ENCODE measurements at regions not wholly inside any gene's neighbourhood (a gene's known extent, or its start where the extent isn't known, plus 50 kb on each side); places are given as distances from the start of the nearest gene placed in this dataset.
"Not testable (repeated sequence)": the region's sequence is repeated elsewhere in the genome, so short reads cannot be mapped to it uniquely, and the experiment has no call there.

DNA sequence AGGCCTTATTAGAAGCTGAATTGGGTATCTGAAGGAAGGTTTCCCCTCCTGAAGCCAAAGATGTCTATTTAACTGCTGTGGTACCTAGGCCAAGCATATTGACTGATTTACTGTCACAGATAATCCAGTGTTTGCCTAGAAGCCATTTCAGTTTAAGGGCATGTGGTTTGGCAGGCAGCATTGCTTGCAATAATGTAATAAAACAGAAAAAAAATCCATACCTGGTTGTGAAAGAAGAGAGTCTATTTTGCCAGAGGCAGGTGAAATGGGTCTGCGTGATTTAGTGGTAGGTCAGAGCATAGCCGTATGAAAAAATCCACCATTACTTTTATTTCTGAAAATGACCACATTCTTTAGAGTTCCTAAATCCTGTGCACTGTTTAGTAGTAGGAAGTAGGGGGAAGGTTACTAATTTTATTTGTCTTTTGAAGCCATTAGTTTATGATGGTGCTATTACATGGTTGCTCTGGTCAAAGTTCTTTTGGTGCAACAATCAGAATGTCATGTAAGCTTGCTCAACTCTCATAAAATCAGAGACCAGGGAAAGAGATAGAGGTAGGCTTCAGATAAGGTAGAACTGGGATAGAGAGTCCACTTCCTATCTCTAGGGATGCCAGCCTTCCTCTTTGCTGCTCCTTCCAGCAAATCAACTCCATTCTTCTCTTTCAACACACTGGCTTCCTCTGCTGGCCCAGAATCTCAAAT is 343.4 kb downstream of the GPD2 start:
- DNase-seq (ENCODE audit: low spot score): no peak

DNA sequence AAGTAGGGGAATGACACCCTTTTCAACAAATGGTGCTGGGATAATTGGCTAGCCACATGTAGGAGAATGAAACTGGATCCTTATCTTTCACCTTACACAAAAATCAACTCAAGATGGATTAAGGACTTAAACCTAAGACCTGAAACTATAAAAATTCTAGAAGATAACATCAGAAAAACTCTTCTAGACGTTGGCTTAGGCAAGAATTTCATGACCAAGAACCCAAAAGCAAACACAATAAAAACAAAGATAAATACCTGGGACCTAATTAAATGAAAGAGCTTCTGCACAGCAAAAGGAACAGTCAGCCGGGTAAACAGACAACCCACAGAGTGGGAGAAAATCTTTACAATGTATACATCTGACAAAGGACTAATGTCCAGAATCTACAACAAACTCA is 345.5 kb downstream of the GPD2 start:
- DNase-seq (ENCODE audit: low spot score): not testable (repeated sequence)

DNA sequence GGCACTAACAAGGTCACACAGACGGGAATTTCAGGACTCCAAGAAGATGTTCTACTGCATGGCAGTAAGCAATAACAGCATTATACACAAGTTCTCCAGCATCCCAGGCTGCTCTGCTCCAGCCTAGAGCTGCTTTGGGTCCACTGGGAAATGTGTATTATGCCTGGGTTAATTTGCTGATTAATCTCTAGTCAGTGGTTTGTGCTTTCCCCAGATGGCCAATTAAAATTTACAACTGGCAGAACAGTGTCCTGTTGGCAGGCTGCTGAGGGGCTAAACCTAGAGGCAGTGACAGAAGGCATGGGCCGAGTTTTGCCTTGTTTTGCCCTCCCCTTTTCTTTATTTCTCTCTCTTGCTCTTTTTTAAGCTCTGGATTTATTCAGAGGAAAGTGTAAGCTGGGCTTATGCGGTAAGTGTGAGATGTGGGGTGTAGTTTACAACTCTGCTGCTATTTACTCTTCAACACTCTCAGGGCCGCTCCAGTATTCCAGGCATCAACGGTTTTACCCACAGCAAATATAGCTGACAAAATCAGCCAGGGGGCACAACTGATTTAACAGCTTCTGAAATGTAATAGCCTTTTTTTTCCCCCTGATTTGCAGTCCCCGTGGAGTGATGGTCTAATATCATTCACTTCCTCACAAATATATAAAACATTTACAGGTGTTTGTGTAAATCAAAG is 348.0 kb downstream of the GPD2 start:
- DNase-seq (ENCODE audit: low spot score): no peak

DNA sequence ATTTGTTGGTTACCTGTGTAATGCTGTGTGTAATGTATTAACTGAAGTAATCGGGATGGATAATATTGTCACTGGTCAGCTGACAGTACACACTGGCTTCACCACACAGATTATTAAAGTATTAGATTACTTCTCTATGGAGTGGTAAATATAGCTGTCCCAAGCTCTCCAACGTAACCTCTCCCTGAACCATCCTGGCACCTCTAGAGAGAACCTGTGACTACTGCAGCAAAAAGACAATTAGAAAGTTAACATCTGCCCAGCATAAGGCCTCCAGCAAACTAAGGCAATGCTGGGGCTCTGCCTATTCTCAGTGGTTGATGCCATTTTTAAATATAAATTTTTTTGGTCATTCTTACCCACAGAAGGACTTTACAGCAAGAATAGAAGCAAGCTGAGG is 351.3 kb downstream of the GPD2 start:
- DNase-seq (ENCODE audit: low spot score): no peak

DNA sequence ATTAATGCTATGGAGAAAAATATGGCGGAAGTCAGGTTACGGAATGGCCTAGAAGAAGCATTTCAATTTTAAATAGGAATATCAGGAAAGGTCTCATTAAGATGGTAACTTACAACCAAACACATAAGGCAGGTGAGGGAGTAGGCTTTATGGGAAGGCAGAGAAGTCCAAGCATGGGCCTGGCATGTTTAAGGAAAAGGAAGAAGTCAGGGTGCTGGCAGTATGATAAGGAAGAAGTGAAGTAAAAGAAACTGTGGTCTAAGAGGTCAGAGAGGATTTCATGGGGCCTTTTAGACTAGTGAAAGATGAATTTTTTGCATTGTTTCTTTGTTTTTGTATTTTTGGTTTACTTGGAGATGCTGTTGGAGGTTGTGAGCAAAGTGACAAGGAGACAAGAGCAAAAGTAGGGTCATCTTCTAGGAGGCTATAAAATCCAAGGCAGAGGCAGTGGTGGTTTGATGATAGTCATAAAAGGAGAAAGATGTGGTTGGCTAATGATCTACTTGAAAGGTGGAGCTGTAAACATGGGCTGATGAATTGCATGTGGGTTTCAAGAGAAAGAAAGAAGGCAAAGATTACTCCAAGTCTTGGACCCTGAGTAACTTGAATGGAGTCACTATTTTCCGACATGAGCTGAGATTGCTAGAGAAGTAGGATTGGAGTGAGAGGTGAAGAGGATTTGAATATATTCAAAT is 354.3 kb downstream of the GPD2 start:
- DNase-seq (ENCODE audit: low spot score): no peak

DNA sequence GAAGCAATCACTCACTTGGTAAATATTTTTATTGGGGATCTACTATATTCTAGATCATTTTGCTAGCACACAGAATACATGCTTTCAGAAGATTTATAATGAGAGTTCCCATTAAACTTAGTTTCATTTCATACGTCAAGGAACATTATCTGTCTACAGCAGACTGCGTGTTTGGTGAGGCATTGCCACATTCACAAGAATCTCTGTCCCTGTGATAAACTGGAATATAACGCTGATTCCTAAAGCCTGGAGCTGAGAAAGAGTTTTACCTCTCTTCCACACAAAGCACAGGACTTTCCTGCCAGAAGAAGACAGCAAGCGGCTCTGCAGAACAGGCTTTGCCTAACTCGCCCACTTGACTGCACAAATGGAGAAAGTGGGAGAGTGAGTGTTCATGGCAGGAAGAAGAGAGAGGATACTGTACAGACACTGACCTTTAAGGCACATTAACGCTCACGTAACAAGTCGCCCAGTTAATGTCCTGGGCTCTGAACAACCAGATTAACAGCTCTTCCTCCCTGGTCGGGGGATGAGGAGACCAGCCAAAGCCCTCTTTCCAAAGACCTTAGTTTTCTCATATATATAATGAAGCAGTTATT is 356.2 kb downstream of the GPD2 start:
- DNase-seq (ENCODE audit: low spot score): no peak

DNA sequence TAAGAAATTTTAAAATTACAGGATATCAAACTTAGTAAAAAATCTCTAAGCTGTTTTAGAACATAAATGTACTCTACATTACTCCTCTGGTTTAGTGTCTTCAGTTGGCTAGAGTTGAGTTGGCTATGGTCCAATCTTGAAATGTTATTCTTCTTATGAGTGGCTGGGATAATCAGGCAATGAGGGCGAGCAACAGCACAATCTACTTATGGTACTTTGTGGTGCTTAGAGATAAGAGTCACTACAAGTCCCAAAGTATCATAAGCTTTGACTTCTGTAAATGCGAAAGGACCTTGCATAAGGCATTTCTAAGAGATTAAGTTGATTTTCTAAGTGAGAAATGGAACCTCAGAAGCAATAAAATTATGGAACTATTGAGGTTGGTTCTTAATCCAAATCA is 361.7 kb downstream of the GPD2 start:
- no peak for DNase-seq (ENCODE audit: low spot score)

DNA sequence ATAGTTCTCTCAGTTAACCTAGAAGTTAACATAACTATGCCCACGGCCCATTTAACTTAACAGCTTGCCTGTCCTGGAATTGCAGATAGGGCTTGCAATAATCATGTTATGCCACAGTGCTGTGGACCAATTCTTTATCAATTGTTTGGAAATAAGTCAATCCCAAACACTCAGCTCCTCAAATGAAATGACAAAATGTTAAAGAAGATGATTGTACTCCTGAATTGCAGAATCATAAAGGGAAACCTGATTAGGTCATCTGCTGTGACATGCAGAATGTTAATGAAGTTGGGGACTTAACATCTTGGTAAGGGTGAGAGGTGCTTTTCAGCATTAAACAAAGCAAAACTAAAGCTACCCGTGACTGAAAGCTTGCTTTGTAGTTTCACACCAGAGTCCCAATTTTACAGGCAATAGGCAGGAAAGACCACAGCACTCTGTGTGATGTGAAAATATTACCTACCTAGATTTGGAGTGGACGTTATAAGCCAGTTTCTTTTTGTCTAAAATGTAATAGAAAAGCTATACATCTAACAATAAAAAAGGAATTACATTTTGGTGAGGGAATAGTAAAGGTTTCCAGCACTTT is 364.0 kb downstream of the GPD2 start:
- no peak for DNase-seq (ENCODE audit: low spot score)

DNA sequence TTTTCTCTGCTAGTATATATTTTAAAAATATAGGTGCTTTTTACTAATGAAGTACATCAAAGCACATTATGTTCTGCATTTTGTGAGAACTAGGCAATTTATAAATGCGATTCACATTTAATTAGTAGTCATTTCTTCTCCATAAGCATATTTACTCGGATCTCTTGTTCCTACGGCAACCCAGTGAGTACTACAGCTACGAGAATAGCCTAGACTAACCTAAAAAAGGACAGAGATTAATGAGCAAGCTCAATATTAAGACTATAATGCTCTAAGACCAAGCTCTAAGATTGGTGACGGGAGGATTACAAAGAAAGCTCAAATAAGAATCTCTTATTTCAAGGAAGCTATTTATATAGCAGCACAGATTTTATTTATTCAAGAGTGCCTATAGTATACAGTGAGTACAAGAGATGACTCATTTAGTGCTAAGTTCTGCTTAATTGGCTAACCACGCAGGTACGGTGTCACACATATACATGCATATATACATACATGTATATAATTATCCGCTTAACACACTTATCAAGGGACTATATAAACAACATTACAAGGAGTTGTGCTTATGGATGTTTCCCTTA is 364.7 kb downstream of the GPD2 start:
- DNase-seq (ENCODE audit: low spot score): no peak

DNA sequence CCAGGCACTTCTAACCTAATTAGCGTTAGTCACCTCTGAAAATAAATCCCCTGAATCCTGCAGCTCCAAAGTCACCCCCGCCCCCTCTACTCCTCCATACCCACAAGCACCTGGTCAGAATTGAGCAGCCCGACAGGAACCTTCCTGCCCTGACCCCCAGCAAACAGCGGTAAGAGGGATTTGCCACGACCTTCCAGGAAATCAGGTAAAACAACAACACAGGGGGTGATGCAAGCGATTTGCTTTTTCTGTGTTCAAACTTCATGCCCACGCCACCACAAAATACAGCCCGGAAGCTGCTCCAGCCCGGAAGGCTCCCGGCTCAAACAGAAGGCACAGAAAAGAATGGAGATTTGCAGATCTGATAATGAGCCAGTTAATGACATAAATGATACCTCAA is 367.1 kb downstream of the GPD2 start:
- no peak for DNase-seq (ENCODE audit: low spot score)

DNA sequence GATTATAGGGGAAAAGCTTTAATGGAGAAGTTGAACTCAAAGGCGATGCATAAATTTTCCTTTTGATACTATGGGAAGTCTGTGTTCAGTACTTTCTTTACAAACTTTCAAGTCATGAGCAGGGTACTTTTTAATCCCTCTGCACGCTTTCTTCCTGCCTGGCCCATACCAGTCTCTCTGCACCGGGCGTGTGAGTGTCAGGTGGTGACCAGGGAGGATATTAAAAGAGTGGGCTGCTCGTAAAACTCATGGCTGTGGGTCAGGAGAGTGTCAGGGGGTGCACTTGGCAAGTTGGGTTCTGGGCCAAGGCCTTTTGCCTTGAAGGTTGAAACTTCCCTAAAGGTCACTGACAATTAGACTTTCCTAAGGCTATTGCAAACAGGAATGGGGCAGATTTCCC is 367.8 kb downstream of the GPD2 start:
- no peak for DNase-seq (ENCODE audit: low spot score)

DNA sequence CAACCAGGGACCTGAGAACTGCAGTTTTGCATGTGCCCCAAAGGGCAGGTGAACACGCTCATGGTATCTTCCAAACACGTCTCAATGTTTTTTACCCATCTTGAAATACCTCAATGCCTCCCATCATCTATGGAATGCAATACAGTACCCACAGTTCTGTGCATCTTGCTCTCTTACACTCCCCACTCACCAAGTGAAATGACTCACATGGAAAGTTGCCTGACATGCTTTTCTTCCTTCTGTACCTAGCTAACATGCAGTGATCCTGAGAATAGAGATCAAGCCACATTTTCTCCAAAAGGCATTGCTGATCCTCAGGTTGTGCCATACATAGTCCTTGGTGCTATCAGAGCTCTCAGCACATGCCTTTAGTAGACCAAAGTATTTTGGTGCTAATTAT is 373.9 kb downstream of the GPD2 start:
- DNase-seq (ENCODE audit: low spot score): no peak

DNA sequence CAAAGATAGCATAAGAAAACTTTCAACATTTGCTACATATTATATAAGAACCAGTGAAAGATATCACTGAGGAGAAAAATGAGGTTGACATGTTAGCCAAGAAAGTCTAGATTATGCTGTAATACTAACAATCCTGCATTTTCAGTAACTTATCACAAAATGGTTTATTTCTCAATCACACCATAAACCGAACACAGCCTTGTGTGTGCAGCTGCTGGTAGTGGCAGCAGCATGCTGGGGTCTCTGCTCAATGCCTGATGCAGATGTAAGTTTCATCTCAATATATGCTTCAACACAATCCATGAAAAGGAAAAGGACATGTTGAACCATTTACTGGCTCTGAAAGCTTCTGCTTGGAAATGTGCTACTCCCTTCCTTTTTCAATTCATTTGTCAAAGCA is 376.3 kb downstream of the GPD2 start:
- no peak for DNase-seq (ENCODE audit: low spot score)

DNA sequence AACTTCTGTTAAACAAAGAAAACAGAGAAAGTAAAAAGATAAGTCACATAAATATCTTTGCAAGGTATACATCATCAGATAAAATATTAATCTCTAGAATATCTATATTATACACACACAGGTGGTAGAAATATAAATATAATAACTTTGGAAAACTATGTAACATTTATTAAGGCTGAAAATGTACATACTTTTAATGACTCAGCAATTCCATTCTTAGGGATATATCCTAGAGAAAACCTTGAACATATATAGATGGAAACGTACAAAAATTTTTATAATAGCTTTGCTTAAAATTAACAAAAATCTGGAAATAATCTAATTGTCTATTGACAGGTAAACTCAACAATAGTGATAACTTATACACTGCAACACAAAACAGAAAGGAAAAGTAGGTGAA is 381.3 kb downstream of the GPD2 start:
- no peak for DNase-seq (ENCODE audit: low spot score)

DNA sequence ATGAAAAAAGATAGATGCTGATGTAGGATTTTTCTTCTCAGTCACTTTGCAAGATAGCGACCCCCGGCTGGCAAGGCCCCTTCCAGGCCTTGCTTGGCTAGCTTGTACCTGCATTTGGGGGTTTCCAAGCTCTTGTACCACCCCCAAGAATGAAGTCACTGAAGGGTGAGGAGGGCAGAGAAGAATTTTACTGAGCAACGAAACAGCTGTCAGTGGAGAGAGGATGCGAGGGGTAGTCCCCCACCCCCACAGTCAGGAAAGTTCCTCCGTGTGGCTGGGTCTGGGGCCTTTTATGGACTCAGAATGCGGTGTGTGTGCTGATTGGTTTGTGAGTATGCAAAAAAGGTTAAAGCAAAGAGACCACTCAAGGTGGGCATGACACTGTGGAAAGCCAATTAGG is 382.0 kb downstream of the GPD2 start:
- no peak for DNase-seq (ENCODE audit: low spot score)

DNA sequence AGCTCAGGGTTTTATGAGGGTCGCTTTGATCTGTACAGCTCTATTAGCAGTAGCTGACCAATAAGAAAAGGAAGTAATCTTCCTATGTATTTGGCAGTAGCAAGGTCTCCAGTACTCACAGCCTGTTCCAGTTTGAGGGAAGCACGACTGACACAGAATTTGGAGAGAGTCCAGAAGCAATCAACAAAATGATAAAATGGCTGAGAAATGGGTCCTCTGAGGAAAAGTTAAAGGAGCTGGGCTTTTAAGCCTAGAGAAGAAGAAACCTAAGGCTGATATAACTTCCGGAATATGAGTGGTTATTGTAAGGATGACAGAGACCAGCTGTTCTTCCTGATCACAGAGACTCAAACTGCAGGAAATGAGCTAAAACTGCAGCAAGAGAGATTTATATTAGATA is 382.8 kb downstream of the GPD2 start:
- DNase-seq (ENCODE audit: low spot score): no peak

DNA sequence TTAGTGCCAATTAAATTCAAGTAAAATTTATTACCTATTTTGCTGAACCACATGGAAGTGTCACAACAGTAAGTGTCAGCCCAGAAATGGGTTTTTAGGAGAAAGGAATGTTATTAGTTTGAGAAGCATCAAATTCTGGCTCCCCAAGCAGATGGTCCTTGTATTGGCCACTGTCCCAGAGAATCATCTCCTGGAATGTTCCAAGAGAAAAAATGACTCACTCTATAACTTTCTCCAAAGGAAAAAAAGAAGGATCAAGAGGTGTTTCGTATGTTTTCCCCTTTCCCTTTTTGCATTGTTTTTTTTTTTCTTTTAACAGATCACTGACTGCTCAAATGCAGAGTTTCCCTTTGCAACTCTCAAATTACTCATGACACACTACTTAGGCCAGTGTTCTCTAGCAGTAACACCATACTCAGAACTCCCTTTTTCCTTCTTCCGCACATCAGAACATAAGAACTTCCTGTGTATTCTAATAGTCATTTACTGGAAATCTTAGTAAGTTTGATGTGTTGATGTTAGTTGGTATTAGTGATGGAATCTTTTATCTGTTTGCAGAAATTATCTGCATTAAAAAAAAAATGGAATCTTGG is 390.3 kb downstream of the GPD2 start:
- DNase-seq (ENCODE audit: low spot score): no peak

DNA sequence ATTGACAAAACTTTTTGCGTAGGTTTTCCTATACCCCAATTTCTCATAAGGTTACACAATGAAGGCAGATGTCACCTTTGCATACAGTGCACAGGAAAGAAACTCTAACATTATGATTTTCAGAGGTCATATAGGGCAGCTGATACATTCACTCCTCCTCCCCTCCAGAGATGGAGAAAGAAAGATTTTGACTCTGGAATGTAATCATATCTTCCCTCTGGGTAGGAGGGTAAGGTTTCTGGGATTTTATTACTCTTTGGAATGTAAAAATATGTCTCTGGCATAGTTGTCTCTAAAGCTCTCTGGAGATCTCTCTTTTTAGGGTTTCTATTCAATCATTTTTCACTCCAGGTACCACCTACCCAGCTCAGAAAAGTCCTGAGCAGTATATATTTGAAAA is 398.3 kb downstream of the GPD2 start:
- DNase-seq (ENCODE audit: low spot score): no peak

DNA sequence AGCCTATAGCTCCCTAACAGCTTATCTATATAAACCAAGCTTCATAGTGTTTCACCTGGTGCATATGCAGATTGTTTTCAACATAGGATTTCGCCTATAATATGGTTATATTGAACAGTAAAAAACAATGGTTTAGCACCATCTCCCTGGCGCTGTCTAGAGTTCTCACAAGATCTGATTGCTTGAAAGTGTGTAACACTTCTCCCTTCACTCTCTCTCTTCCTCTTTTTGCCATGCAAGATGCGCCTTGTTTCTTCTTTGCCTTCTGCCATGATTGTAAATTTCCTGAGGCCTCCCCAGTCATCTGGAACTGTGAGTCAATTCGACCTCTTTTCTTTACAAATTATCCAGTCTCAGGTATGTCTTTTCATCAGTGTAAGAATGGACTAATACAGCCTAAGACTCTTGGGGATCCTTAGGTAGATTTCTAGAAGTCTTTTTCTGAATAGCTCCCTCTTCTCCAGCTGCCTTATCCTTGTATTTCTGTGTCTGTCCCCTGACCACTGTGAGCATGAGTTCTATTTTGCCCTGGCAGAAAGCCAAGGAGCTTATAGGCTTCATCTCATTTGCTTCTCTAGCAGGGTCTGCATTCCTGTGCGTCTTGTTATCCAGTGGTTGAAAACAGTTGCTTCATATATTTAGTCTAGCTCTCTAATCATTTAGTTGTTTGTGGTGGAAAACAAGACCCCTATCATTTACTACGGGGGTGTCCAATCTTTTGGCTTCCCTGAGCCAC is 401.6 kb downstream of the GPD2 start:
- no peak for DNase-seq (ENCODE audit: low spot score)

DNA sequence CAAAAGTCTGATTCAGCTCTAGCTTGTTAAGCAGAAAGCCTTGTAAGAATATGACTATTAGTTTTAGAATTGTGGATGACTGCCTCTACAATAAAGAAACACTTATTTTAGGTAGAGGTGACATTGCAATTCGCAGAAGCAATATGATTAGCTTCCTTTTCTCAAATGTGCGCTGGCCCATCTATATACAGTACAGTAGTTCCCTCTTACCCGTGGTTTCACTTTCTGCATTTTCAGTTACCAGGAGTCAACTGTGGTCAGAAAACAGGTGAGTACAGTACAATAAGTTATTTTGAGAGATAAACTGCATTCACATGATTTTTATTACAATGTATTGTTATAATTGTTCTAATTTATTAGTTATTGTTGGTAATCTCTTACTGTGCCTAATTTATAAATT is 405.1 kb downstream of the GPD2 start:
- DNase-seq (ENCODE audit: low spot score): no peak
